HG03039 (cell line): ENCODE measurements at regions not wholly inside any gene's neighbourhood (a gene's known extent, or its start where the extent isn't known, plus 50 kb on each side); places are given as distances from the start of the nearest gene placed in this dataset.
"Not testable (repeated sequence)": the region's sequence is repeated elsewhere in the genome, so short reads cannot be mapped to it uniquely, and the experiment has no call there.

Experiments
- ATAC-seq: cut with Tn5 transposase; IDR thresholded peaks from one replicate; pipeline ENCODE4 v1.9.1; 2021; ENCODE audit warnings: mild to moderate bottlenecking, moderate library complexity; ENCODE audit not compliant: unreplicated experiment

DNA sequence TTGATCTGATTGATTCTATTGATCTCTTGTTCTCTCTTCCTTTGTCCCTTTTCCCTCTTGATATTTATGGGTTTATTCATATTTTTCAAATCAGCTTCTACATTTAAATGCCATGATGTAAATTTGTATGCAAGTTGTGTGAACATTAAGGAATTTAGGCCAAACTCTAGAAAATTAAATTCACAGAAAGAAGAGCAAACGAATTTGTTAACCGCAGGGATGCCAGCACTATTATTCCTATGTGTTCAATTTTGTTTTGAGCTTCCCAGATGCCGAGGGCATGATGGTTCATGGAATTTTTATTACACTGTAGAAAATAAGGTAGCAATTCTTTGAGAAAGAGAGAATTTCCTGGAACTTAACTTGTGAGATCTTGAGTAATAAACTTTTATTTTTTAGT lies 220.9 kb downstream of the BUB3 start:
- ATAC-seq = no peak

DNA sequence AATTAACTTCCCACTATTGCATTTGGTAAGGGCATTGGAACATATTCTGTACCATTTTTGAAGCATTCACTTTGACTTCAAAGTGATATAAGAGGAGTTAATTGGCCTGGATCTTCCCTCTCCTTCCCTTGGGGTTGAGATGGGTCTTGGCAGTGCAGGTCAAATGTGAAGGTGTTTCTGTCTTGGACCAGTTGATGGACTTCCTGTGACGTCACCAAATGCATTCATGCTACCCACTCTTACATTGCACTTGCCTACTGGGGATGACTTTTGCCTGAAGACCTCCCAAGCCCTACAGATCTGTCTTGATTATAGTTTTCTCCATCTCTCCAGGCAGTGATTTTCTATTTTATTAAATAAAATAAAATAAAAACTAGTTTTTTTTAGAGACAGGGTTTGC lies 221.5 kb downstream of the BUB3 start:
- ATAC-seq = no peak

DNA sequence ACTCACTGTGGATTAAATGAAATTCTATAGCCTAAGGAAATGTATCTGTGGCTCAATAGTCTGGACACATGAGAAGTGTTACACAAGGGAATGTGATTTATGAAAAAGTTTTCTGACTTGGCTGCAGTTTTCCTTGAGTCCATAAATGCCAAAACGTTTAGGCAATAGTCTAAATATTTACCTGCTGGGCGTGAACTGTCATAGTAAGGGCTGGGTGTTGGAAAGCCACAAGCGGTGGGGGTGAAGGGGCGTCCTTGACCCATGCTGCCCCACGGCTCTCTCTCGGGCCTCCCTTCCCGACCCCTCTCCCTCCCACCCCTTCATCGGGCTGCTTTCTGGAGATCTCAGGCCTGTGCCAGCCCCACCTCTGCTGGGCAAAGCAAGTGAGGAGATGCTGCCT lies 223.7 kb downstream of the BUB3 start:
- ATAC-seq = no peak

DNA sequence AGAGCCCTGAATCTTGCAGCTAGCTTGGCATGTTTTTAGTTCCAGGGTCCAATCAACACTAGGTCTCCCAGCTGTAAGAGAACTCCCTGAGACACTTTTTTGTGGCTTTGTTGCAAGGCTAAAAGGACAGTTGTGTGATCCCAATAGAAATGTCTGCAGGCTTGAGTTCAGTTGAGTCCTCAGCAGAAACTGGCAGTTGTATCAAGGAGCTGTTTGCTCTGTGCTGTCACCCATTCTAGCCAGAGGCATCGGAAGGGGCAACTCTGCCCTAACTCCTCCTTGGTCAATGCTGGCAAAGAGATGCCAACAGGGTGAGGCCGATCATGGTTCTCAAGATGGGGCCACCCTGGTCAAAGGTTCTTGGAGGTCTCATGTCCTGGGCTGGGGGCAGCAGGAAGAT lies 224.1 kb downstream of the BUB3 start:
- no peak for ATAC-seq

DNA sequence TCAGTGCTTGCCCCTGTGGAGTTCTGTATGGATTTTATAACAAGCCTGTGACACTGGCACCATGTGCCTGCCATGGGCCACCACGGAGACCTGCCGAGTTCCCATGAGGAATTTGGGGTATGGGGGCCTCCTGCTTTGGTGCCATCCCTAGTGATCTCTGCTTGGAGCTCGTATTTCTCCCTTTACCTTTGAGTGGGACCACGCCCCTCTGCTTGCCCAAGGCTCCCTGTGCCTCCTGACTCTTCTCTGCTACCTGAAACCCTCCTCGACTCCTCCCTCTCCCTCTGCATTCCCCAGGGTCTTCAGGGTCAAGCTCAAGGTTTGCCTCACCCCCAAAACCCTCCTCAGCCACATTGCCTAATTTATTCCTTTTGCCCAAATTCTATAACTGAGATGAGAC lies 225.0 kb downstream of the BUB3 start:
- no peak for ATAC-seq

DNA sequence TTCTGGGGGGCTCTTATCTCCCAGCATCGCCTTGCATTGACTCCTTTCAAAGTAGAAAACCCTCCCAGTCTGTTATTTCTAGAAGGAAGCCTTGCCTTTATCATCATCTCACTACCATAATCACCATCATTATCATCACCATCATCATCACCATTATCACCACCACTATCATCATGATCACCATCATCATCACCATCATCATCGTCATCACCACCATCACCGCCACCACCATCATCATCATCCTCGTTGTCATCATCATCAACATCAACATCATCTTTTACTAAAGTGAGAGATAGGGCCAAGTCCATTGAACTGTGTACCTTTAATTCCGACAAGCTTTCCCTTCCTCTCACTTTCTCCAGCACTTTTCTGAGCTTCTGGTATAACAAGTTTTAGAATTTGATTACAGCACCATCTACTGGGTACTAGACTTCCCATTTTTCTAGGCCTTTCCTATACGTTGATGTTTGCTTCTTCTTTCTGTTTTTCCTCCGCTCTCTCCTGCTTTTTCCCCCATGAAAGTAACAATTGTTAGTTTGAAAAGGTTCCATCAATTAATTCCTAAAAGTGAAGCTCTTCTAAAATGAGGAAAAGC lies 226.4 kb downstream of the BUB3 start:
- no peak for ATAC-seq

DNA sequence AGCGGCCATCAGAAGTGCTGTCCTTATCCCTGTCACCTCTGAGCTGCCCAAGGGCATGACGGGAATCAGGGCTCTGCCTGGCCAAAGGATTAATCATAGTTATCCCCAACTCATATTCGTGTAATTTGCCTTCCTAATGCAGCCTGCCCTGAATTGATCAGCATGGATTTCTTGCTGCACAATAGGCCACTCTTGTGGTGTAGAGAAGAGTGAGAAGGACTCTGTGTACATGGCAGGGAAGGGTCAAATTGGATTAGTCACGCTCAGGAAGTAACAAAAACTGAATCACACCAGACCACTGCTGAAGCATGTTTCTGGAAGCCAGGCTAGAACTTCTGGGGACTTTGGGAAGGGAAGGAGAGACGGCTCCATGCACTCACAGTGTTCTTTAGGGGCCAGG lies 227.0 kb downstream of the BUB3 start:
- ATAC-seq = no peak

DNA sequence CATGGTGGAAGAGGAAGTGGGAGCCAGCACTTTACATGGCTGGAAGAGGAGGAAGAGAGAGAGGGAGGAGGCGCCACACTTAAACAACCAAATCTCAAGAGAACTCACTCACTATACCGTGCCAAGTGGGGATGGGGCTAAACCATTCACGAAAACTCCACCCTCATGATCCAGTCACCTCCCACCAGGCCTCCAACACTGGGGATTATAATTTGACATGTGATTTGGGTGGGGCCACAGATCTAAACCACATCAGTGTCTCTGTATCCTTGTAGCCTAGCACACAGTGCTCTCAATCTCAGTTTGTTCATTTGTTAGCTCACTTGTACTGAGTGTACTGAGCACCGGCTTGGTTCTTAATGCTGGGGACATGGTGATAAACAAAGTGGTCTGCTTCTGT lies 228.3 kb downstream of the BUB3 start:
- ATAC-seq = no peak

DNA sequence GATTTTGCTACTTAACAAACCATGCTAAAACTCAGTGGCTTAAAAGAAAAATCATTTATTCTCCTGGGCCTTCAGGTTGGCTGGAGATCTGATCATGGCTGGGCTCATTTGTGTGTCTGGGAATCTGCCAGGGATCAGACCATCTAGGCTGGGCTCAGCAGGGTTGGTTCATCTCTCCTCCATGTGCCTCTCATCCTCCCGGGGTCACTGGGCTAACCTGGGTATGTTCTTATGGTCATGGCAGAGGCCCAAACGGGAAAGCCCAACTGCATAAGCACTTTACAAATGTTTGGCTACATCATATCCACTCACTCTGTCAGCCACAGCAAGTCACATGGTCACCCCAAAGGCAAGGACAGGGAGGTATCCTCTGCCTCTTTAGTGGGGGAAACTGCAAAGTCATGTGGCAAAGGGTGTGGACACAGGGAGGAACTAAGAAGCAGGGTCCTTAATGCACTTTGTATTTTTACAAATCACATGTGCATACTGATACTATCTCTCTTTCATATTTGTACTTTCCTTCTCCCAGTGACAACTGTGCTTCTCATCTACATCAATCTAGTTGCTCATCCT lies 231.4 kb downstream of the BUB3 start:
- no peak for ATAC-seq

DNA sequence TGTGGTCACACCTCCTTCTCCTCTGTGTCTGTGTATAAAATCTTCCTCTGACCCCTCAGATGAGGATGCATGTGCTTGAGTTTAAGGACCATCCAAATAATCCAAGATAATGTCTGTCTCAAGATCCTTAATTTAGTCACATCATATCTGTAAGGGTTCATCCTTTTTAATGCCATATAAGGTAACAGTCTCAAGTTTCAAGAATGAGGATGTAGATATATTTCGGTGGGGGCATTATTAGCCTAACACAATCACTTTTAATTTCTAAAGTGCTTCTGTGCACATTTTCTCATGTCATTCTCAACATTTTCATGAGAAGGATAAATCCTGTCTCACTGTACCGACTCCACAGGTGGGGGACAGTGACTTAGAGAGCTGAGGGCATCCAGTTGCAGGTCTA lies 235.3 kb downstream of the BUB3 start:
- no peak for ATAC-seq

DNA sequence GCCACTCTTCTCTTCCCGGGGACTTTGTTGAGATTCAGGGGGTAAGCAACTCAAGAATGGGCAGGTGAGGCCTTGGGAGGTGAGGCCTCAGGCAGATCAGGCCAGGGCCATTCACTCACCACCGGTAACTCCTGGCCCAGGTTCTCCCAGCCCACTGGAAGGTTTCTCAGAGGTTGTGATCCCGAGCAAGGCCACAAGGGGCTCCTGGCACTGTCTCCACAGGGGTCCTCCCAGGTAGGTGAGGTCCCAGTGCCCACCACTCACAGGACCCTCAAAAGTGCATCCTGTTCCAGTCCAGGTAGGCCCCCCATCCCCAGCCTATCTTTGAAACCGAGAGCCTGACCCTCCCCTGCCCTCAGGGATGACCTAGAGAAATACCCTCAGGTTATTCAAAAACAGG lies 236.1 kb downstream of the BUB3 start:
- ATAC-seq = no peak

DNA sequence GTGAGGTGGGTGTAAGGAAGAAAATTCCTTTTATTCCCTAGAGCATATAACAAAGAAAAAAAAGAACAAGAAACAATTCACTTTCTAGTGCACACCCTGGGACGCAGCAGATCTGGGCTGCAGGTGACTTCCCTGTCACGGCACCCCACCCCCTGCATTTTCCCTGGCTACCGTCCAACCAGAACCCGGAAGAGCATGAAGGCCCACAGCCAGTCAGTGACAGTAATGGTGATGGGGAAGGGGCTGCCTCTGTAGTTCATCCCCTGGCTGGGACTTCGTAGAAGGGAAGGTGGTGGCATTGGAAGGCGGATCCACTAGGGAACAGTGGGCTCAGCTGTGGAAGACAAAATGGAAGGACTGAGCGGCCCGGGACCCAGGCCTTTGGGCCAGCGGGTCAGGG lies 236.7 kb downstream of the BUB3 start:
- no peak for ATAC-seq

DNA sequence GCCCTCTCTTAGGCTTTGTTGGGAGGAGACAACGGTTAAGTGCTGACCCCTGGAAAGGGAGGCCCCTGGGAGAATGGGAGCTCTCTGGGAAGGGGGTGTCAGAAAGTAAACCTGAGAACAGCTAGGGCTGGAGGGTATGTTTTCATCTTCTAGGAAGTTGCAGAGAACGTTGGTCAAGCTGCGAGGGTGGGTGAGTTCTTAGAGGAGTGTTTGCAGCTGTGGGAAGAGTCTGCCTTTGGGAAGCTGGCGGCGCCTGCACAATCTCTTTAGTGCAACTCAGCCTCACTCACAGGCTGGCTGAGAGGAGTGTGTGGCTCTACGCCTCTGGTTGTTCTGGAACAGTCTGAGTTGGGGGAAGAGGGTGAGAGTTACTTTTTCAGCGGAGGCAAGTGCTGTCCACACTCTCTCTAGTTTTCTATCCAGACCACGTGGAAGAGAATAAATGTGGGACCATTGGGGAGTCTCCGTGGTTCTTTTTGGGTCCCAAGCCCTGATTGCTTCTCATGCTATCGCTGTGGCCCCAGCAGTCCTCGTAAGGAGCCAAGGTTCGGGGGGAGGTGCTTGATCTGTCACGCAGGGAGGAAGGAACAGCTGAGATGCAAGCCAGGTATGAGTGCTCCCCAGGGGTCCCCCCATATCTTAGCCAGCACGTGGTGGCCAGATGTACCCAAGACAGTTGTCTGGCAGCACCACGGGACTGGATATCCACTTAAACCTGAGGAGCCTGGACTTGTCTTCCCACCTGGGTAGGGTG lies 237.2 kb downstream of the BUB3 start:
- peak; percentile 24 for ATAC-seq

DNA sequence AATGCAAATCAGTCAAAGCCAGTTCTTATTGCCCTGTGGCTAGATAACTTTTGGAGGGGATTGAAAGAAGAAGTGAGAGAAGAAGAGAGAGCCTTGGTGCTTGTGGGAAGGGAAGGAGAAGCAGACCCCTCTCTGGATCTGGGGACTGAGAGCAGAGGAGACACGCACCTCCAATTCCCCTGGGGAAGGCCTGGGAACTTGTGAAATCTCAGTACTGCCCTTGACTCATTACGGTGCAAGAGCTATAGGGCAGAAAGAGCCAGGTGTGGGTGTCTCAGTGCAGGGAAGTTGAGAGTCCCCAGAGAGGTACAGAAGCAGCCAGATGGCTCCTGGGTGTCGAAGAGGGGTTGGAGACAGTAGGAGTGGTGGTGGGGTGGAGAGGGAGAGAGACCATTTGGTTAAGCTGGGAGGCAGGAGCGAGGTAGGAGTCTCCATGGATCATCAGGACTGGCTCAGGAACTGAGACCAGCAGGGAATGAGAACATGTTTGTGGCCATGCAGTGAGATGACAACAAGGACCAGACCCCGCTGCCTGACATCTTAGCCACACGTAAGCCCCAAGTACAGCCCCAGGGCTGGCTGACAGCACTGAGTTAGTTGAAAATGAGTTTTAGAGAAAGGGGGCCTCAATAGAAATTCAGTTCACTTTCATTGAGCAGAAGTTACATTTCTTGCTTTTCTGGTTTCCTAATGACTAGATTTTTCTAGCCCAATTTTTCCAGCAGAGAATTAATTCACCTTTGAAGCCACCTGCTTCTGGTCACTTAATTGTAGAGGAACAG lies 238.2 kb downstream of the BUB3 start:
- peak; percentile 80 for ATAC-seq

DNA sequence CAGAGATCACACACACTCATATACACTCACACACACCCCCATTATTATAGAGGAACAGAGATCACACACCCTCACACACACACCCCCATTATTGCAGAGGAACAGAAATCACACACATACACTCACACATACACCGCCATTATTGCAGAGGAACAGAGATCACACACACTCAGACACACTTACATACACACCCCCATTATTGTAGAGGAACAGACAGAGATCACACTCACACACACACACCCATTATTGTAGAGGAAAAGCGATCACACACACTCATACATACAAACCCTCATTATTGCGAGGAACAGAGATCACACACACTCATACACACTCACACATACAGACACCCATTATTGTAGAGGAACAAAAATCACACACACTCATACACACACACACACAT lies 239.0 kb downstream of the BUB3 start:
- no peak for ATAC-seq

DNA sequence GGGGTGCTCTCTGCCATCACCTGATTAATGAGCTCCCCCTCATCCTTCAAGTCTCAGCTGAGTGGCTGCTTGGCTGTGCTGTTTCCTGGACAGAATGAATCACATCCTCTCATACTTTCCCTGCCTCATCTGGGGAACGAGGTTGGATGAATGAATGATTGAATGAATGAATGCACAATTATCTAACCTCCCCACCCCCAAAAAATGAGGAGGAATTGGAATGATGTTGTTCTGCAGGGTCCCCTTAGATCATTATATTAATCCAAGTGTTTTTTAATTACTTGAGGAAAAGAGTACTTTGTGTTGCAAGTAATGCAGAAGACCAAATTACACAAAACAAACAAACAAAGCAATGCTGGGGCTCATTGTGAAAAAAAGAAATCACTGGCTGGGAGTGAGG lies 240.2 kb downstream of the BUB3 start:
- no peak for ATAC-seq

DNA sequence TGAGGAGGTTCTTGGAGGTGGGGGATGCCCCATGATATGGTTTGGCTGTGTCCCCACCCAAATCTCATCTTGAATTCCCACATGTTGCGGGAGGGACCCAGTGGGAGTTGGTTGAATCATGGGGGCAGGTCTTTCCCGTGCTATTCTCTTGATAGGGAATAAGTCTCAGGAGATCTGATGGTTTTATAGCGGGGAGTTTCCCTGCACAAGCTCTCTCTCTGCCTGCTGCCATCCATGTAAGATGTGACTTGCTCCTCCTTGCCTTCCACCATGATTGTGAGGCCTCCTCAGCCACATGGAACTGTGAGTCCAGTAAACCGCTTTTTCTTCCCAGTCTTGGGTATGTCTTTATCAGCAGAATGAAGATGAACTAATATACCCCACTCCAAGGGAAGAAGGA lies 241.0 kb downstream of the BUB3 start:
- not testable (repeated sequence) for ATAC-seq

DNA sequence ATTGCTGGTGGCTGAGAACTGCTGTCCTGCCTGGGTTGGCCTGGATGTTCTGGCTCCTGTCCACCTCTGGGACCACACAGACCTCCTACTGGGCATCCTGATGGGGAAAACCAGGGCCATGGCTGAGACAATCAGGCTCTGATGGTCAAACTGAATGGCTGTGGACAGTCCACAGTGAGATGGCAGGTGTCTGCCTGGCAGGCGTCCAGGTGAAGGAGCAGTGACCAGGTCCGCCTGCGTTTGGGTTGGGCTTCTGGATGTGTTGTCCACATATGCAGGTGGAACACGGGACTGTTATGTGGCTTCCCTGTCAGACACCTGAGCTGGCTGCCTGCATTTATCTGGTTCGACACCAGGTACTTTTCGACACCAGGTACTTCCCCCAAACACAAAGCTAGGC lies 241.7 kb downstream of the BUB3 start:
- ATAC-seq = no peak

DNA sequence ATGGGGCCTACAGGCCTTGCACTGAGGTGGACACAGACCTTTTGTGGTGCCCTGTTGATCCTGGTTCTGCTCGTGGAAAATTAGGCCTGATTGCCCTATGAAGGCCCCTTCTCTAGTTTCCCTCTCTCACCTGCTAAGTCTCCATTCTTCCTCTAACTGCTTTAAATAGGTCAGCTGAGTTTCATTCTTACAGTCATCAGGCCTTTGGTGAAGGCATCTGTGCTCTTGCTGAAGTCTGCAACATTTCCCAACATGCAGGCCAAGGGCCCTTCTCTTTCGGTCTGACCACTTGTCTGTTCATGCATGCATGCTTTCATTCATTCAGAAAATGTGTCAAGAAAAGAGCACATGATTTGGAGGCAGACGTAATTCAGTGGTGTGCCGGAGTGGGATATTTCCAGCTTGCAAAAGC lies 244.0 kb downstream of the BUB3 start:
- ATAC-seq = peak; percentile 73

DNA sequence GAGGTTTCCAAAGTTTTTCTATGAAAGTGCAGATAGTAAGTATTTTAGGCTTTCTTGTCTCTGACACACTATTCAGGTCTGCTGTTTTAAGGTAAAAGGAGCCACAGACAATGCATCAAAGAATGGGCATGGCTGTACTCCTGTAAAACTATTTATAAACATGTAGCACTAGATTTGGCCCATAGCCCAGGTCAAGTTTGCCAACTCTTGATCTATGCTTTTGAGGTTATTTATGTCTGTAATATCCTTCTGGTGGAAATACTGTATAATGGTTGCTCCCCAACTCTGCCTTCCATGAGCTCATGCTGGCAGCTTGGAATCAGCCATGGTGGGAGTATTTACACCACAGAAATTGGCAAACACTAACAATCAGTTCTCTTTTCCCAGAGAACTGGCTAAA lies 244.6 kb downstream of the BUB3 start:
- ATAC-seq = no peak

DNA sequence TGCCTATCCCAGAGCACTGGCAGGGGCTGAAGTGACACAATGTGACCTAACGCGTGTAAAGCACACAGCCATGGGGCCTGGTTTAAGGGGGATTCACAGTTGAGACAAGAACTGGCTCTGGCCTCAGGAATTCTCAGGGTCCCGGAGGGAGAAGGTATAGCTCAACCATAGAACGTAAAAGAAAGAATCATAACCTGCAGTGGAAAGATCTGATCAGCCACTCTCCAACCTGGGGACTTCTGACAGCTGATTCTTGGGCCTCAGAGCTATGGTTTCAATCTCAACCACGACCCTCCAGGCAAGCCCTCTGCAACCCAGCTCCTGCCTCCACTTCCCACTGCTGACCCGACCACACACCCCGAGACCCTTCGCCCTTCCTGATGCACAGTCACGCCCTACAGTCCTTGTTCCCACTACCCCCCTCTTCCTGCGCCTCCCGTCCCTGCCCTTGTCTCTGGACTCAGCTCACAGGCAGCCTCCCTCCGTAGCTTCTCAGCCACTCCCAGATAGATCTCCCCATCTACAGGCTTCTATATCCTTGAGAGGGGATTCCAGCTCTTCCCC lies 245.2 kb downstream of the BUB3 start:
- no peak for ATAC-seq

DNA sequence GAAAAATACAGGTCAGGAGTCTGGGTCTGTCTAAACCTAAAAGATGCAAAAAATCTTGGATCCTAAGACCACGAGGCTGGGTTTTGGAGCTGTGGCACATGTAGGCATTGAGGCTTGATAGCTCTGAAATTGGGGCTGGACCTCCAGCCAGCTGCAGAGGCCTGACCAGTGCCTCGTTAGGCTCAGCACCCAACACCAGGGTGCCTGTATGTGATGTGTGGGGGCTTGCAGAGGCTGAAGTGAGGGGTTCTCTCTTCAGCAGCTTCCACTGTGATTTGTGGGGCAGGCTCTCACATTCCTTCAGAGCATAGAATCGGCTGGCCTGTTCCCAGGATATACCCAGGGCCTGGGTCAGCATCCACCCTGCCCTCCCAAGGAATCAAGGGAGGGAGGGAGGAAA lies 247.8 kb downstream of the BUB3 start:
- no peak for ATAC-seq
